ENCODE measurements at regions not wholly inside any gene's neighbourhood (a gene's known extent, or its start where the extent isn't known, plus 50 kb on each side); places are given as distances from the start of the nearest gene placed in this dataset.

- DNase-seq = no peak
These were observed 556.7 kb upstream of the BOD1L1 start for GRCh38 chr4:14184265-14184664.

GRCh38 chr4:14184767-14185166, 557.2 kb upstream of the BOD1L1 start:
- no peak for DNase-seq

- DNase-seq = no peak
These were observed 560.7 kb upstream of the BOD1L1 start for GRCh38 chr4:14188214-14188613.

GRCh38 chr4:14193601-14194000, 566.1 kb upstream of the BOD1L1 start:
- DNase-seq = no peak

- DNase-seq = no peak
These were observed 568.6 kb upstream of the BOD1L1 start for GRCh38 chr4:14196131-14196530.

GRCh38 chr4:14215116-14215770, 587.7 kb upstream of the BOD1L1 start:
- no peak for DNase-seq

GRCh38 chr4:14217401-14217800, 589.9 kb upstream of the BOD1L1 start:
- DNase-seq = no peak

- no peak for DNase-seq
These were observed 591.1 kb upstream of the BOD1L1 start for GRCh38 chr4:14218641-14219040.

DNA sequence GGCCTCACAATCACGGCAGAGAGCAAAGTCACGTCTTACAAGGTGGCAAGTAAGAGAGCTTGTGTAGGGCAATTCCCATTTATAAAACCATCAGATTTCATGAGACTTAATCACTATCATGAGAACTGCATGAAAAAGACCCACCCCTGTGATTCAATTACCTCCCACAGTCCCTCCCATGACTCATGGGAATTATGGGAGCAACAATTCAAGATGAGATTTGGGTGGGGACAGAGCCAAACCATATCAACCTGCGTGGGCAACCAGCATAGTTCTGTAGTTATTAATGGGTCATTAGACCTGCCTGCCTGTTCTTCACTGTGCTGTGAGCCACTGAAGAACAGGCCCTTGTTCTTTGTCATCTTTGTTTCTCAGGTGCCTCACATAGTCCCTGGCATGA, 593.7 kb upstream of the BOD1L1 start:
- no peak for DNase-seq

DNA sequence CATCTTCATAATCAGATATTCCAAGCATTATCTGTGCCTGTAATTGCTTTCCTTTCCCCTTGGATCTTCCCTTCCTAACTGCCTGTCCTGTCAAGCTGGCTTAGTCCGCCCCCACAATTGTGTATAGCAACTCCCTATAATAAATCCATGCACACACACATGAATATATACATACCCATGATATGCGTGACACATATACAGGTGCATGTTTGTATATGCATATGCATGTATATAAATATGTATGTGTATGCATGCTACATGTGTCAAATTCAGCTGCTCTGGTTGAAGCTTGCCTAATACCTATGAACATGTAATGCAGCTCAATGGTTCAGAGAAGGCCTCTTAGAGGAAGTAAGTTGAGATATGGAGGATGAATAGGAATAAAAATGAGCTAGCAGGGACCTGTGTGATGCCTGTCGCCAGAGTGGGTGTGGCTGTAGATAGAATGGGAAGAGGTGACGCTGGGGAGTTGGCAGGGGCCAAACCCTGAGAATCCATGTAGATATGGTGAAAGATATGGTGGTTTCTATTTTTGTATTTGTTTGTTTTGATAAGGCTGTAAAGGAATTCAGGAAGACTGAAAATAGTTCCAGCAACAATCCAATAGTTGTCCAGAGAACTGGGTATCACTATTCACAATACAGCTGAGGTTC, 595.0 kb upstream of the BOD1L1 start:
- no peak for DNase-seq

DNA sequence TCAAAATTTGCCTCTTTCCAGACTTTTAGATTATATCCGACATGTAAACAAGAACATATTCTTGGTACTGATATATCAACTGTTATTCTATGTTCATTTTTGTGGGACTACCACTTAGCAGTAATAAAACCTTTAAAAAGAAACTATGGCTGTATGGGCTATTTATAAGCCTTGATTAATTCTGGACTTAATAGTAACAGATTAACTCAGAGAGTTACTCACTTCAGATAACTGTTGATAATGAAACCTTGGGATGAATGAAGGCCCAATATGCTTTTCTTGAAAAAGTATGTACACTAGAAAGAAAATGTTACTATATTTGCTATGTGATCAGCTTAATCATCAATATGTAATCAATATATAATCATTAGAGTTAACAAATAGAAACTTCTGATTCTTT, 595.9 kb upstream of the BOD1L1 start:
- DNase-seq = no peak

DNA sequence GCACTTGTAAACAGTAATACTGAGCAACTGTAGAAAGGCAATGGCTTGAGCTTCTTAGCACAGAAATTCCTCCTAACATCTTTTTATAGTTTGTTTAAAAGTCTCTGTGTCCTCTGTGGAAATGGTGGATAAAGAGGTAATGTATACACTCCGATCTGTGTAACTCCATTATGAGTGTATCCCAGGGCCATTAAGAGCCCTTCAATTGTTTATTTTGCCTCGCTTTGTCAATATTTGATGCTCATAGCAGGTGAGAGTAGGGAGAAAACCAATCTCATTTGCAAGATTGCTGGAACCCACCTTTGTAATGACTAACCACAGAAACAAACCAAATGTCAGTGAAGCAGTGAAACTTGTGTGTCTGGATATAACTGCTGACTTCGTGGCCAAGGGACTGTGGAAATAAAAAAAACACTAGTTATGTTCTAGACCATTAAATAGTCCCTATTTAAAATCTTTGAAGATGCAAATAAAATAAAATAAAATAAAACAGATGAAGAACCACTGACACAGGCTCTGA, 598.2 kb upstream of the BOD1L1 start:
- no peak for DNase-seq

DNA sequence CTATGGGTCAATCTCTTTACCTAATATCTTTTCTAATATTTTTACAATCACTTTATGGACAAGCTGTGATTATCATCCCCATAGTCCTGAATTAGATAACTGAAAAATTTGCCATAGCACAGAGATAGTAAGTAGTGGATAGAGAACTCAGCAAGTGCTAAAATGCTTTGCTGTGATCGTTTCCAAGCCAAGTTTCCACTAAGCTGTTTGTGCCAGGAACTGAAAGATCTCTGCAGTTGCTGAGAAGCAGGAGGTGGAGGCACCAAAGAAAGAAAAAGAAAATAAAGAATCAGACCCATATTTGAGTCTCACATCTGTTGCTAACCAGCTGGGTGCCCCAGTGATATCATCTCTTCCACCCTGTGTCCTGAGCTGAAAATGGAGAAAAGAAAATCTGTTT, 605.6 kb upstream of the BOD1L1 start:
- no peak for DNase-seq

- no peak for DNase-seq
These were observed 606.8 kb upstream of the BOD1L1 start for GRCh38 chr4:14234307-14234706.

GRCh38 chr4:14236359-14236758, 608.8 kb upstream of the BOD1L1 start:
- DNase-seq = no peak

- no peak for DNase-seq
These were observed 610.4 kb upstream of the BOD1L1 start for GRCh38 chr4:14237911-14238310.

DNA sequence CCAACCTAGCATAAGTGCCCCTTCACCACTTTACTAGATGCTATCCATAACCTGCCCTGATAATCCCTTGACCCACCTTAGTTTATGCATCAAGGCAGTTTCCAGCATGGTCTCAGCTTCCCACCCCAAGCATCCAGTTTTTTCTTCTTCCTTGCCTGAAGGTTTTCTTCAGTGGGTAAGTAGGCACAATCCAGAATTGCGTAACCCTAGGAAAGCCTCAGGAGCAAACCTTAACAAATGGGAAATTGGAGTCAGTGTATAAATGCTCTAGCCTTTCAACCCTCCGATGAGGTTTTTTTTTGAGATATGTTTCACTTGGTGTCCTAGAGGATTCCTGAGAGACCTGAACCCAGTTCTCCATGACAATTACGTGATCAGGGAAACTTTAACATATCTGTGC, 614.0 kb upstream of the BOD1L1 start:
- no peak for DNase-seq

DNA sequence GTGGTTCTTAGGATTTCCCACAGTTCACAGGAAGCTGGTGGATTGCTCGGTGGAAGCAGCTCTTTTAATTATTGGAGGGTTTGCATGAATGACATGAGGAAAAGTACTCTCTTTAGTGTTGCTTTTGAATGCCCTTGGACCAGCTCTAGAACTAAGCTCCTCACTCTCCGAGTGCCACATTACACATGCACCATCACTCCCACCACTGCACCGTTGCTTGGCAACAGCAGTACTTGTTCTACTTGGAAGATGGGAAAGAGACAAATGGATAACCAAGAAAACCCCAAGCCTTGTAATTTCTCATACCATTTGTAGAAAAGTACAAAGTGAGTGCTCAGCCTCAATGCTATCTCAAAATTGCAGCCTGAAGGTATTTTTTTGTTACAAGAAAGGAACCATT, 620.2 kb upstream of the BOD1L1 start:
- DNase-seq = no peak

DNA sequence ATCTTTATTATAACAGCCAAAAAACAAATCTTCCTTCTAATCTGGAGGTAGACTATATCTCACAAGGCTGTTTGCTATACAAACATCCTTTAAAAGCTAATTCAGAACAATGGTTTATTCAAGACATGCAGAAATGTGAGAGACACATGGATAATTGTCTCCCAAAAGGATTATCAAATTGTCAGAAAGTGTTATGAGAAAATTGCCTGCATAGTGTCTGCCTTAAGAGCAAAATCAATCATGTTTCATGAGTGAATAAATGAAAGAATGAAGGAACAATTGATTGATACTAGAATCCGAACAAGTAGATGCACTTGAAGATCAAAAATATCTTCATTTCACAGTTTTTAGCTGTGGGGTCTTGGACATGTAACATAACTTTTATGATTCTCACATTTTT, 621.7 kb upstream of the BOD1L1 start:
- no peak for DNase-seq

DNA sequence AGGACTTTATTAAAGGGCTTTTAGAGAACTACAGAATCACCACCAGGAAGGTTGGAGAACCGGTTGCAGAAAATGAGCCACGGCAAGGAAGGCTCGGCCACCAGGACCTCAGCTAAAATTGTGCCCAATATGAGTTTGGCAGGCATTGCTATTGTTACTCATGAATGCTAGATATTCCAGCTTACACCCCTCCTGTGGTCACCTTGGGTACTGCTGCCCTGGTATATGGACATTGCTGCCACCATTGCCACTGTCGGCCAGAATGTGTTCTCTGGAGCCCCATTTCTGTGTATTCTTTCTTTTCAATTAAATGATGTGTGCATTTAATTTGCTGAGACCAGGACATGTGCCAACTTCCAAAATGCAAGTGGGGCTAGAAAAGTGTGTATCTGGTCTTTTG, 626.7 kb upstream of the BOD1L1 start:
- peak in 1 of 2 experiments; percentile 31 for DNase-seq

- DNase-seq = no peak
These were observed 627.4 kb upstream of the BOD1L1 start for GRCh38 chr4:14254926-14255325.

DNA sequence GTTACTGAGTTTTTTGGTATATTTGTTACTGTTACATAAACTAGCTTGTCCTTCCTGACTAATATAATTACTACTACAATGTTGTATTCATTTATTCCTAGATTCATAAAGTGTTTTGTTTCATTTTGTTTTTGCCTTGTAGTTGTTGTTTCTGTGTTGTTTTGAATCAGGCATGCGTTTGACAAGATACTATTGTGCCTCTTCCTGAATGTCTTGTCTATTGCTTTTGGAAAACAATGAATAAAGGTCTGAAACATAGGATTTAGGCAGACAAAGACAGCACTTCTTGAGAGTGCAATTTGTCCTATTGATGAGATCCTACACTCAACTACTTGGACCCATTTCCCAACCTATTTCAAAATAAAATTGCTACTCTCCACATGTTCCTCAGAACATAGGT, 630.4 kb upstream of the BOD1L1 start:
- no peak for DNase-seq

DNA sequence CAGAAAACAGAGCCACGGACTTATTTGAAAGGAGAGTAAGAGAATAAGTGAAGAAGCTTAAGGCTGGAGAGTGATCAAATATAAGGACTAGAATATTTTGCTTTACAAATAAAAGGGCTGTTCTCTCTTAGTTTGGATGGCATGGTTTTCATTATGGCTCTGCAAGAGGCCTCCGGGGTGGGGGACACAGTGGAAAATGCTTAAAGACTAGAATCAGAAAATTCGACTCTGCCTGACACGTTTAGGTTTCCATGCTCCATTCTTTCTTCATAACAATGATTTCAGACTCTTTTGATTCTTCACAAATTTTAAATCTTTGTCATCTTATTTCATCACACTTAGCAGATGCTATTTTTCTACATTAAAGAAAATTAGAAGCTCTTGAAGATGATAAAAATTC, 632.4 kb upstream of the BOD1L1 start:
- DNase-seq = no peak

DNA sequence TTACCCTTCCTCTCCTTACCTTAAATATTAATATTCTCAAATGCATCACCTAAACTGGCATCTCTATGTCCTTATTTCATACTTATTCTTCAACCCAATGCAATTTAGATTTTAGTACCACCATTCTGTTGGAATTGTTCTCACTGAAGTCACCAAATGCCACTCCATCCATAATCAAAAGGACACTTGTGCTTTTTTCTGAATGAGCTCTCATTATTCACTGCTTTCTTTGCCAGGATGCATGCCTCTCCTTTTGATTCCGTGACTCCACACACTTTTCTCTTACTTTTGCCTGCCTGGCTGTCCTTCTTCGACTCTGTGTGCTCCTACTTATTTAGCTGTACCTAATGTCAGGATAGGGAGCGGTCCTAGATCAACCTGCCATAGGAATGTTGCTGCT, 633.1 kb upstream of the BOD1L1 start:
- DNase-seq = no peak

DNA sequence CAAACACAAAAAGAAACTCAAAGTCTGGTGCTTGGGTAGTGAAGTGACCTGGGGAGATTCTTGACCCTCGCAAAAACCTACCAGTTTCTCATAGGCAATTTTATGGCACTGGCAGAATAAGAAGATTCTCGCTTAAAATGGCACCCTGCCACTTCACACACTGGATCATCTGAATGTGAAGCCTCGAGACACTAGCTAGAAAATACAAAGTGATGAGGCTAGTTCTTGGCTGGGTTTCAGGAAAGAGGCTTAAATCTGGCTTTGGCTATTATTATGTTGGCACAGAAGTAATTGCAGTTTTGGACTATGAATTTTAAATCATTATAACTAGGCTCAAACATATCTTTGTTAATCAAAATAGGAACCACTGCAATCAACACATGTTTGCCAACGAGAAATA, 634.7 kb upstream of the BOD1L1 start:
- DNase-seq = no peak

Measured in SW 1271 (cell line).